HUES64 (cell line): ENCODE measurements at regions not wholly inside any gene's neighbourhood (a gene's known extent, or its start where the extent isn't known, plus 50 kb on each side); places are given as distances from the start of the nearest gene placed in this dataset.
A peak's percentile ranks its signal among the peaks of the same experiment; 100 is the strongest.

Source experiments
- H3K27ac ChIP-seq: 2 replicates; pipeline ENCODE4 v1.7.0; 2013; ENCODE audit warnings: low read depth, low read length, inconsistent platforms
- H3K27me3 ChIP-seq: 2 replicates; pipeline ENCODE4 v1.6.1; 2013; ENCODE audit warnings: mild to moderate bottlenecking, low read length; ENCODE audit not compliant: insufficient read depth
- H3K36me3 ChIP-seq: 2 replicates; pipeline ENCODE4 v1.6.1; 2013; ENCODE audit warnings: mild to moderate bottlenecking, low read length; ENCODE audit not compliant: insufficient read depth
- H3K4me1 ChIP-seq: 2 replicates; pipeline ENCODE4 v1.6.1; 2013; ENCODE audit warnings: mild to moderate bottlenecking, low read length, moderate library complexity; ENCODE audit not compliant: insufficient read depth
- H3K4me3 ChIP-seq: 2 replicates; pipeline ENCODE4 v1.5.1; 2013; ENCODE audit warnings: mild to moderate bottlenecking, low read length, moderate library complexity
- H3K9ac ChIP-seq: 2 replicates; pipeline ENCODE4 v1.6.1; 2013; ENCODE audit warnings: mild to moderate bottlenecking, low read depth, low read length
- H3K9me3 ChIP-seq: 2 replicates; pipeline ENCODE4 v1.6.1; 2013; ENCODE audit warnings: low read depth, low read length; ENCODE audit not compliant: insufficient read depth
- WGBS: fragments of 150-250, 120-280 bp; methylation state at CpG from one replicate; pipeline ENCODE4 v1.1.7; 2013; ENCODE audit warnings: missing lambda C conversion rate; 5-methylcytosine and 5-hydroxymethylcytosine counted together

GRCh38 chrX:117215683-117216082 lies 752.9 kb upstream of the CT83 start:
- Histone ChIP-seq H3K4me1 (no peaks in the 10 kb centered on the region), H3K9ac (no peak overlapping the region), H3K36me3 (no peaks in the 10 kb centered on the region), H3K4me3 (no peak overlapping the region), H3K27me3 (no peaks in the 10 kb centered on the region), H3K27ac (no peak overlapping the region), H3K9me3 (no peaks in the 10 kb centered on the region)
- WGBS: no CpG with 5 or more reads among the region's 1 CpG

- Histone ChIP-seq H3K27me3 (no peaks in the 10 kb centered on the region), H3K27ac (peak overlapping the region; percentile 76; the same call in 1 of the 2 replicates), H3K4me3 (no peak overlapping the region), H3K9me3 (no peaks in the 10 kb centered on the region), H3K9ac (no peak overlapping the region), H3K36me3 (no peaks in the 10 kb centered on the region), H3K4me1 (no peaks in the 10 kb centered on the region)
- 16% methylated on average over 3 of the region's 3 CpGs for WGBS
These were observed 733.7 kb upstream of the CT83 start for GRCh38 chrX:117196481-117196880.

GRCh38 chrX:117147249-117147648 lies 684.5 kb upstream of the CT83 start:
- Histone ChIP-seq H3K36me3 (no peaks in the 10 kb centered on the region), H3K9me3 (no peaks in the 10 kb centered on the region), H3K27me3 (no peaks in the 10 kb centered on the region), H3K4me3 (no peak overlapping the region), H3K9ac (no peak overlapping the region), H3K27ac (no peak overlapping the region), H3K4me1 (no peaks in the 10 kb centered on the region)

- Histone ChIP-seq H3K4me3 (no peak overlapping the region), H3K27ac (no peak overlapping the region), H3K9ac (no peak overlapping the region), H3K4me1 (no peaks in the 10 kb centered on the region), H3K36me3 (no peaks in the 10 kb centered on the region), H3K9me3 (no peaks in the 10 kb centered on the region), H3K27me3 (no peaks in the 10 kb centered on the region)
- WGBS: 92% methylated on average over 2 of the region's 2 CpGs
These were observed 675.3 kb upstream of the CT83 start for GRCh38 chrX:117138070-117138469.

- WGBS: 84% methylated on average over 1 of the region's 2 CpGs
- no peaks in the 10 kb centered on the region for H3K36me3 ChIP-seq
These were observed 672.2 kb upstream of the CT83 start for GRCh38 chrX:117134983-117135382.

GRCh38 chrX:117120700-117121099 lies 657.9 kb upstream of the CT83 start:
- Histone ChIP-seq H3K4me3 (no peak overlapping the region), H3K27ac (no peak overlapping the region), H3K4me1 (no peaks in the 10 kb centered on the region), H3K9me3 (no peaks in the 10 kb centered on the region), H3K9ac (no peak overlapping the region), H3K27me3 (no peaks in the 10 kb centered on the region), H3K36me3 (no peaks in the 10 kb centered on the region)
- WGBS: 97% methylated on average over 2 of the region's 2 CpGs

More at GRCh38 chrX:117134983-117135382, 672.2 kb upstream of the CT83 start:
- no peaks in the 10 kb centered on the region for H3K9me3 ChIP-seq
- no peak overlapping the region for H3K9ac ChIP-seq
- no peak overlapping the region for H3K4me3 ChIP-seq
- no peaks in the 10 kb centered on the region for H3K27me3 ChIP-seq
- H3K4me1 ChIP-seq: no peaks in the 10 kb centered on the region
- H3K27ac ChIP-seq: no peak overlapping the region

- H3K4me3 ChIP-seq: no peak overlapping the region
- no peak overlapping the region for H3K9ac ChIP-seq
- no peaks in the 10 kb centered on the region for H3K4me1 ChIP-seq
- H3K36me3 ChIP-seq: no peaks in the 10 kb centered on the region
- no peaks in the 10 kb centered on the region for H3K27me3 ChIP-seq
- H3K9me3 ChIP-seq: peaks cover 35% of the 10 kb centered on the region
- H3K27ac ChIP-seq: no peak overlapping the region
These were observed 633.8 kb upstream of the CT83 start for GRCh38 chrX:117096528-117096927.

- Histone ChIP-seq H3K9ac (no peak overlapping the region), H3K27ac (no peak overlapping the region), H3K36me3 (no peaks in the 10 kb centered on the region), H3K4me3 (no peak overlapping the region), H3K9me3 (peaks cover 35% of the 10 kb centered on the region), H3K27me3 (no peaks in the 10 kb centered on the region), H3K4me1 (no peaks in the 10 kb centered on the region)
- WGBS: 90% methylated on average over 1 of the region's 2 CpGs
These were observed 632.6 kb upstream of the CT83 start for GRCh38 chrX:117095393-117095792.

GRCh38 chrX:117094149-117094548 lies 631.4 kb upstream of the CT83 start:
- Histone ChIP-seq H3K9me3 (peaks cover 35% of the 10 kb centered on the region), H3K9ac (no peak overlapping the region), H3K4me1 (no peaks in the 10 kb centered on the region), H3K4me3 (no peak overlapping the region), H3K27ac (no peak overlapping the region), H3K27me3 (no peaks in the 10 kb centered on the region), H3K36me3 (no peaks in the 10 kb centered on the region)
- WGBS: no CpG with 5 or more reads among the region's 1 CpG

- Histone ChIP-seq H3K9ac (no peak overlapping the region), H3K27ac (no peak overlapping the region), H3K36me3 (no peaks in the 10 kb centered on the region), H3K27me3 (no peaks in the 10 kb centered on the region), H3K9me3 (peaks cover 35% of the 10 kb centered on the region), H3K4me3 (no peak overlapping the region), H3K4me1 (no peaks in the 10 kb centered on the region)
- 100% methylated on average over 1 of the region's 1 CpG for WGBS
These were observed 630.5 kb upstream of the CT83 start for GRCh38 chrX:117093319-117093718.

- no peaks in the 10 kb centered on the region for H3K36me3 ChIP-seq
- WGBS: no CpG with 5 or more reads among the region's 1 CpG
- no peaks in the 10 kb centered on the region for H3K4me1 ChIP-seq
- peaks cover 35% of the 10 kb centered on the region for H3K9me3 ChIP-seq
- no peaks in the 10 kb centered on the region for H3K27me3 ChIP-seq
- H3K9ac ChIP-seq: no peak overlapping the region
- H3K4me3 ChIP-seq: no peak overlapping the region
- H3K27ac ChIP-seq: no peak overlapping the region
These were observed 629.9 kb upstream of the CT83 start for GRCh38 chrX:117092641-117093040.

- H3K9me3 ChIP-seq: no peaks in the 10 kb centered on the region
- no peak overlapping the region for H3K4me3 ChIP-seq
- H3K27me3 ChIP-seq: no peaks in the 10 kb centered on the region
- H3K27ac ChIP-seq: no peak overlapping the region
- H3K4me1 ChIP-seq: no peaks in the 10 kb centered on the region
- H3K9ac ChIP-seq: no peak overlapping the region
- no peaks in the 10 kb centered on the region for H3K36me3 ChIP-seq
These were observed 600.4 kb upstream of the CT83 start for GRCh38 chrX:117063224-117063623.
